Right ventricle myocardium inferior (tissue), 1 donor: ENCODE measurements at regions not wholly inside any gene's neighbourhood (a gene's known extent, or its start where the extent isn't known, plus 50 kb on each side); places are given as distances from the start of the nearest gene placed in this dataset.

Experiments used
- ATAC-seq: fragments of 200-7000 bp; cut with Tn5 transposase; one replicate; pipeline ENCODE4 v1.9.1; 2020; ENCODE audit warnings: mild to moderate bottlenecking, moderate library complexity
- DNase-seq: peaks from one replicate; pipeline ENCODE4 v3.0.0; 2021; ENCODE audit errors: missing footprints
- intact Hi-C: fragments of 100-400 bp; cut with DNase I; formaldehyde crosslinking; loops from one replicate; pipeline ENCODE4 v1.11.0; 2022
- donor health status: DM: no; HTN: yes; CAD: no; lungs with severe emphysema.

DNA sequence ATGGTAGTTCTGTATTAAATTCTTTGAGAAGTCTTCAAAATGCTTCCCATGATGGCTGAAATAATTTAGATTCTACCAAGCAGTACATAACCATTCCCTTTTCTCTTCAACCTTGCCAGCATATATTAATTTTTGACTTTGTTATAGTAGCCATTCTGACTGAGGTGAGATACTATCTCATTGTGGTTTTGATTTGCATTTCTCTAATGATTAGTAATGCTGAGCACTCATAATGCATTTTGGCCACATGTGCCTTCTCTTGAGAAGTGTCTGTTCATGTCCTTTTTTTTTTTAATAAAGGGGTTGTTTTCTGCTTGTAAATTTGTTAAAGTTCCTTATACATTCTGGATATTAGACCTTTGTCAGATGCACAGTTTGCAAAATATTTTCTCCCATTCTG lies 173.9 kb downstream of the CALCRL start:
- DNase-seq, result no peak
- ATAC-seq, result no peak
- intact Hi-C loops, result no loop called here

DNA sequence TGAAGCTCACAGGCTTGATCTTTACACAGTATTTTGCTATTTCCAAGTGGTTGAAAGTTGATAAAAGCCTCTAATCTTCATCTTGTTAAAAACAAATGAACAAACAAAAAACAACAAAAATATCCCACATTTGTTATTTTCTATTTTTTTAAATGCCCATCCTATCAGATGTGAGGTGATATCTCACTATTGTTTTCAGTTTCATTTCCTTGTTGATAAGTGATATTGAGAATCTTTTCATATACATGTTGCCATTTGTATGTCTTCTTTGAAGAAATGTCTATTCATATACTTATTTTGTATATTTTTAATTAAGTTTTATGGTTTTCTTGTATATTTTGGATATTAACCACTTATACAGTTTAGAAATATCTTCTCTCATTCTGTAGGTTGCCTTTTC lies 175.8 kb downstream of the CALCRL start:
- intact Hi-C loops, result no loop called here
- DNase-seq (no peak), ATAC-seq (no peak)

DNA sequence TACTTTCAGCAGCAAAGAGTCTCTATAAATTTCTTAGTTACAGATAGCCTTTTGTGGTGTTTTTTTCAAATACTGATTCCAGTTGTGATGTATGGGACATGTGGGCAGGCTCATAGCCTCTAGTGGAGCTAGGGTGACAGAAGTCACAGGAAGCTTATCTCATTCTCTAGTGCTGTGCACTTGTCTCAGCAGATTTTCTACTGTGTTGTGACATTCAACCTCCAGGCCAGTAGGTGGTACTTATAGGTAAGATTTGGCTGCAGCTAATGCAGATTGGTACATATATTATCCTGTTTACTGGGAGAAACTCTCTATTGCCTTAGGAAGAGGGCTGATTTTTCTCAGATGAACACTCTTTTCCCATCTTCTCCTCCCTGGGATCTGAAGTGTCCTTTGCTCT lies 176.2 kb downstream of the CALCRL start:
- DNase-seq (no peak), ATAC-seq (no peak)
- intact Hi-C loops, result no loop called here

DNA sequence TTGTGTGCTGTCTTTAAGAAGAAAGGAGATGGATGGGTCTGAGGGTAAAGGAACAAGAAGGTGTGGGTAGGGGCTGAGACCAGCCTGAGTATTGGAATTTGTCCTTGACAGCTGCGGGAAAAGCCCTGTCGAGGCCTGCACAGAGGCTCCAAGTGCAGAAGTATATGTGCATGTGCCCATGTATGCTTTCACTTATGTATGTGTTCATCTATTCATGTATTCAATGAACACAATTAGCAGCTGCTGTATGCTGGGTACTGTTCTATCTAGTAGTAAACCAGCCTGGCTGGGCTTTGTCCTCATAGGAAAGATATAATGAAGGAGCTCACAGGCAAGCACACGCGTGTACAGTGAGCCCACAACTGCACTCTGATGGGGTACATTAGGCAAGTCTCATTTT lies 181.4 kb downstream of the CALCRL start:
- no peak for ATAC-seq
- intact Hi-C loops, result no loop called here
- DNase-seq, result no peak

DNA sequence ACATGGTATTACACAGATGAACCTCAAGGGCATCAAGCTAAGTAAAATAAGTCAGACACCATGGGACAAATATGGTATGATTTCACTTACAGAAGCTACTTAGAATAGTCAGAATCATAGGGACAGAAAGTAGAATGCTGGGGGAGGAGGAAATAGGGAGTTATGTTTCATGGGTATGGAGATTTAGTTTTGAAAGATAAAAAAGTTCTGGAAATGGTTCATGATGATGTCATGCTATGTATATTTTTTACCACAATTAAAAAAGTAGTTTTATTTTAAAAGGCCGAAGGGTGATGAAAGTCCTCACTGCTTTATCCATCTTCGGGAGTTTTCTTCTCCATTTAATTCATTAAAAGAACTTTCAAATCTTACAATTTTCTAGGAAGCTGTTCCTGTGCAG lies 181.9 kb downstream of the CALCRL start:
- intact Hi-C loops, result no loop called here
- ATAC-seq (no peak), DNase-seq (no peak)

DNA sequence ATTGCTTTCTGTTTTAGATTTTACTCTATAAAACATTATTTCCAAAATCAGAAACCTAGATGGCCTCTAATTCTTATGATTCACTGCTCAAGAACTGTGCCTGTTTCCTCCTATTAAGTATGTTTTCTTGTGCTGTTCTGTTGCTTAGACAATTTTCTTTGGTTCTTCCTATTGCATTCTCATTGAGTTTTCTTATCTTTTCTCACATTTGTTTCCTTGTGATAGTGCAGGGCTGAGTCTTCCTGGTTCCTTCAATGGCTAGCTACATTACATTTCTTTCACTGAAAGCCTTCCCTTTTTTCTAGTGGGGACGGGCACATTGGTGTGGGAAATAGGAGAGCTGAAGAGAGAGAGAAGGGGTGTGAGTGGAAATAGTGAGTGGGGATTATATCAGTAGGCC lies 183.4 kb downstream of the CALCRL start:
- no peak for ATAC-seq
- no peak for DNase-seq
- intact Hi-C loops, result no loop called here

DNA sequence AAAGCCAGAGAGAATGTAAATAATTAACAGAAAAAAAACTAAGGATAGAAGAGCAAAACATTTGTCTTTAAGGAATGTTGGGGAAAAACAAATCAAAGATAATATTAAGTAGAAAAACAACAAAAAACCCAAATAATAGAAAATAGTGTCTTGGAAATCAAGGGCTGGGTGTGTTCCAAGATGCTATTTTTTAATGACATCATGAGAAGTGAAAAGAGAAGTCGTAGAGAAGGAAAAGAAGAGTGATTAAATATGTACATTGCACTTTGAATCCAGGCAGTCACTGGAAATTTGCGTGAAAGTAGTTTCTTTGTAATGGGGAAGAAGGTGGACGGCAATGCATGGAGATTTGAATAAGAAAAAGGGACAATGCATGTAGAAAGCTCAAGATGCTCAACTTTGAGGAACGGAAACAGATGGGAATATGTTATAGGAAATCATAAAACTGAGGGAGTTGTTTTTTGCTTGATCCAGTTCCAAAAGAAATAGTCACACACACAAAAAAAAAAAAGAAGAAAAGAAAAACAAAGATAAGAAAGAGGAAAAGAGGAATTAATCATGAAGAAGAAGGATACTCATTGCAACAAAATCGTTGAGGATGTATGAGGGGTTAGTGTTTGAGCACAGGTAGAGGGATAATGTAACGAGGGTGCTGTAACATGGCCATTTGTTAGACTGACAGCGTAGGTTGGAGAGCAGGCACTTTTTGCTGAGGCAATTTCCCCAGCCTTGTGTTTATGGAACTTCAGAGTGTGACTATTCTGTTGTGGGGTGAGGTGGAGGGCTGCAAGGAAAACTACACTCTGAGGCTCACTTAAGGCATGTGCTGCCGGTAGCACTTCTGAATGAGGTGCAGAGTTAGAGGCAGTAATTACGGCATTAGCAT lies 184.1 kb downstream of the CALCRL start:
- ATAC-seq (no peak), DNase-seq (no peak)
- intact Hi-C loops, result no loop called here

DNA sequence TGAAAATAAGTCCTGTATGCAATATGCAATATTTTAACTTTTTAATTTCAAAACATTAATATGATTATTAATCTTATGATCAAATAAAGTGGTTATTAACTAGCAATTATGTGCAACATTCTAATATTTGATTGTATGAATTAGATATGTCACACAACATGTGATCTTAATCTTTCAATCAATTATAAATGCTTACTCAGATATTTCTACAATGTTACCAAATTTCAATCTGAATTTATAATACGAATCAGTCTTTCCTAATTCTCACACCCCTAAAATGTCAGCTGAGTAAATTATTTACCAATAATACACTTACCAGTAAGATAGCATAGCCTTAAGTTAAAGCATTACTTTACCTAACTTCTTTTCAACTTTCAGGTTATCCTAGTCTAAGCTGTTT lies 186.3 kb downstream of the CALCRL start:
- intact Hi-C loops, result no loop called here
- ATAC-seq, result no peak
- DNase-seq, result no peak

DNA sequence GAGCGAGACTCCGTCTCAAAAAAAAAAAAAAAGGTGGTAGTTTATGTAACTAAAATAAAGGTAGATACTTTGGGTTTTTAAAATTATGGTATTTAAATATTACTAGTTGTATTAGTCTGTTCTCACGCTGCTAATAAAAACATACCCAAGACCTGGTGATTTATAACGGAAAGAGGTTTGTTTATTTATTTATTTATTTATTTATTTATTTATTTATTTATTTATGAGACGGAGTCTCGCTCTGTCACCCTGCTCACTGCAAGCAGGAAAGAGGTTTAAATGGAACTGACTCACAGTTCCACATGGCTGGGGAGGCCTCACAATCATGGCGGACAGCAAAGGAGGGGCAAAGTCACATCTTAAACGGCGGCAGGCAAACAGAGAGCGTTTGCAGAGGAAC lies 196.0 kb downstream of the CALCRL start:
- ATAC-seq (no peak), DNase-seq (no peak)
- intact Hi-C loops, result no loop called here

DNA sequence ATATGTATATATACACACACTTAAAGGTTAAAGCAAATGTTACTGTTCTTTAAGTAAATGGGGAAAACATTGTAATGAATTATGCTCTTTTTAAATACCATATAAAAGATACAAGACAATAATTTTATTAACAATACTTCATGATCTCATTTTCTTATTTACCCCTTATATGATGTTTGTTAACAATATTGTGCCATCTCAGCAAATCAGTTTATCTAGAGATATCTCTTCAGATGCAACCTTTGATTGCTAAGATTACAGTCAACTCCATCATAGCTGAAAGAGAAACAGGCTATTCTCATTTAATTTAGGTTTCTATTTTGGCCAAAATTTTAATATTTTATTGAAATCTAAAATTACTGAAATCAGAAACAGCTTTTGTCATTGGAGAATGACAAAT lies 197.9 kb downstream of the CALCRL start:
- DNase-seq (no peak), ATAC-seq (no peak)
- intact Hi-C loops, result no loop called here

DNA sequence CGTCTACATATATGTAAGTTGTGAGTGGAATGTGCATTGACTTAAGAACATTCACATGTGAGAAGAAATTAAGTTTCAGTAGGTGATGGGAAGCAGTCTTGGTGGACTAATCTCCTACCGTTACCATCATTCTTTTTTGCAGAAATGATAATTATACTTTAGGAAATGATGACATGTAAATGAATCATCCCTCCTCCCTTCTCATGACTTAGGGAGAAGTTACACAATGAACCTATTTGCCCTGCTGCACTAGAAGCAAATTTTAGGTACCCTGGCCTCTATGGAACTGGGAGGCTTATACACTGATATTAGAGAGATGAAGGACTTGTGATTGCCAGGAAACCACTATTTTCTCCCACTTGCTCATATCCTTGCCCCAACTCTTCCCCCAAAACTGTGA lies 214.2 kb downstream of the CALCRL start:
- ATAC-seq, result no peak
- intact Hi-C loops, result no loop called here
- no peak for DNase-seq

DNA sequence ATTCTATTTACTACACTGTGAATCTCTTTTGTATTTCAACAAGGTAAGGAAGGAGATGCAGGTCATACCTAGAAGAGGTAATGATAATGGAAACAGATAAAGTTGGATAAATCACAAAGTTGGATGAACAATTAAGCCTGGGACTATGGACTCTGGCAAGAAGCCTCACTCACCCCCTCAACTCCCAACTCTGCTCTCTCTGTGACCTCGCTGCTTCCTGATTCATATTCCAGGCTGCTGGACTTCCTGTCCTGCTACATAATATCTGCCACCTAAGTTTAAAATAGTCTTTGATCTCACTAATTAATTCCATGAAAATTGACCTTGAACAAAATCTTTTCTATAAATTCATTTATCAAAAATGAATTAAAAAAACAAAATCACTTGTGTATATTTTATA lies 215.3 kb downstream of the CALCRL start:
- intact Hi-C loops, result no loop called here

DNA sequence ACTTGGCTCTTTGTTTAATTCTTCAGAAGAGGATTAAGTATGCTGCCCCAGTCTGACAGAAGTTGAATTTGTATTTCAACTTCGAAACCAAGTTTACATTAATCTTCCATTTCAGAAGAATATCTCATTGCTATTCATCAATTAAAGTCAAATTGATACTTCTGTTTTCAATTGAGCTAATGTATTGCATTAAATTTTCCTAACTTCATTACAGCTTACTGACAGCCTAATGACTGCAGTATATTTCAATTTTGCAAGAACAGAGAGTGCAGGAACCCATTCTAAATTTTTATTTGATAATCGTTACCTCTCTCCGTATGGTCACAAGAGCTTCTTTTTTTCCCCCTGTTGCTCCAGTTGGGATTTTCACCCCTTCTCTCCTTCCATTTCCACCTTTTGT lies 218.0 kb downstream of the CALCRL start:
- DNase-seq (no peak), ATAC-seq (no peak)
- intact Hi-C loops, result no loop called here

More for the DNA sequence above, 215.3 kb downstream of the CALCRL start:
- DNase-seq (no peak), ATAC-seq (no peak)

DNA sequence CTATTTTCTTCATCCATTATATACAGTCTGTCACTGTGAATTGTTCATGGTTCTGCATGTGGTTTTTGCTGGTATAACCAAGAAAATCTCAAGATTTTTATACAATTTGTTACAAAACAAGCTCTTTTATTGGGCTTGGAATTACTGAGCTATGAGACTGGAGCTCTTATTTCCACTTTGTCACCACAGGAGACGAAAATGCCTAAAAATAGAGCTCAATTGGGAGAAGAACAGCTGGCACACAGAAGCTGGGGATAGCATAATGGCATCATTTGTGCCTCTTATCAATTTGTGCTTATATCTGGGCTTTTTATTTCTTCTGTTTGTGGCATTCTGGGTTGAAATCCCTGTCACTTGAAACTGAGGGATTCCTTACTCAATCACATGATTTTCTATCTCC lies 219.1 kb downstream of the CALCRL start:
- ATAC-seq, result no peak
- intact Hi-C loops, result no loop called here

DNA sequence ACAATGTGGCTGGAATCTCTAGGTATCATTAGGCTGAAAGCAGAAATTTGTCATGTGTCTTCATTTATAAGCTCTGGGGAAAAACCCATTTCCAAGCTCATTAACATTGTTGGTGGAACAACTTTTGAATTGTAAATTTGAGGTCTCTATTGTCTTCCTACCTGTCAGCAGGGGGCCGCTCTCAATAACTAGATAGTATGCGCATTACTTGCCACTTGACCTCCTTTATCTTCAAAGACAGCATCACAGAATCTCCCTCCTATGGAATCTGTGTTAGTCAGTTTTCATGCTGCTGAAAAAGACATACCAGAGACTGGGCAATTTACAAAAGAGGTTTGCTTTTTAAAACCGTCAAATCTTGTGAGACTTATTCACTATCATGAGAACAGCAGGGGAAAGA lies 223.1 kb downstream of the CALCRL start:
- intact Hi-C loops, result no loop called here
- no peak for DNase-seq
- no peak for ATAC-seq

More for the DNA sequence above, 219.1 kb downstream of the CALCRL start:
- no peak for DNase-seq

DNA sequence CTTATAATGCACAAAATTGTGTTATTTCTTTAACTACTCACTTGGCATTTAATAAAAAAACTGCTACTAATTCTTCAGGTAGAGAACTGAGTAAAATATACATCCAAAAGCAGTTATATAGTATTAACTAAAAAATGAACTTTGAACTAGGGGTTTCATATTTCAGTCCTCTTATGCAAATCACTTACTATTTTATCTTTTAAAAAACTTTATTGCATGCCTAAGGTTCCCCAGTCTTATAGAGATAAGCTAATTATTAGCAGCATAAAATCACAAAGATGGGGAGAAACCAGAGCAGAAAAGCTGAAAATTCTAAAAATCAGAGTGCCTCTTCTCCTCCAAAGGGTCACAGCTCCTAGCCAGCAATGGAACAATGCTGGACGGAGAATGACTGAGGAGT lies 228.0 kb downstream of the CALCRL start:
- intact Hi-C loops, result no loop called here
- DNase-seq (no peak), ATAC-seq (no peak)

DNA sequence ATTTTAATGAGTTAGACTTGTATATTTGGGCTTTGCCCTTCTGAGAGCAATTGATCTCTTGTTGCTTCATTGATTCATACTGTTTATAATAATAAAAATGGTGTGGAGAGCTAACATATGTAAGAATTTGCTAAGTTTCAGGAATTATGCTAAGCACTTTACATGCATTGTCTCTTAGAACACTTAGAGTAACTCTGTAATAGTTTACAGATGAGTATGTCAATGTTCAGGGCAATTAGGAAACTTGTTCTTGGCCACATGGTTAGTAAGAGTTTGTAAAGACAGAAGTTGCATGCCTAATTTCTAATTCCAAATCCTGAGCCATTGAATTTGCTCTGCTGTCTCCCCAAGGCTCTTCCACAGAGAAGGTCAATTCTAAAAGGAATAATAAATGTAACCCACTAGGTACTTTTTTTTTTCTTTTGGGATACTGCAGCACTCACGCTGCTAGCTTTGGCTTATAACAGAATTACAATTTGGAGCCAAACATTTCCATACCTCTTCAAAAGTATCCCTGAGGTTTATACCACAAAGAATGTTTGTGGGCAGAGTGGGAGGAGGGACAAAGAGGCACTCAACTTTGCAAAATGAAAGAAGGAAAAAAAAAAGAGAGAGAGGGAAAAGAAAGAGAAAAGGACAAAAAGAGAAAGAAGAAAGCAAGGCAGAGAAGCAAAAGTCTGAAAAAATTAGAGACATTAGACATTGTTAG lies 232.4 kb downstream of the CALCRL start:
- ATAC-seq (no peak), DNase-seq (no peak)
- intact Hi-C loops, result no loop called here

DNA sequence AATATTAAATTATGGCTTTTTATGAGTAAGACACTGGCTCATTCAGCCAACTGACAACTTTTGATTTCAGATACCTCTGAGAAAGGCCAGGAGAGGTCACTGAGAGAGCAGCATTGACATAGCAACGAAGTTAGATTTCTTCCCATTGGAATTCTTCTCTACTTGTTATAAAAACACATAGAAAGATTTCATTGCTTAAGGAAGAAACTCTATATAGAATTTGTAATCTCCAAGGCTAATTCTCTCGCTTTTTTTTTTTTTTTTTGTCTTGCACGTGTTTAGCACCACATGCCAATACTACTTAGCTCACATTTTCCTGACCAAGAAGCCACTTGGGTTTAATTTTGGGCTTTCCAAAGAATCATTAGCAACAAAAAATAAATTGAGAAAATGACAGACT lies 233.7 kb downstream of the CALCRL start:
- no peak for ATAC-seq
- intact Hi-C loops, result no loop called here

DNA sequence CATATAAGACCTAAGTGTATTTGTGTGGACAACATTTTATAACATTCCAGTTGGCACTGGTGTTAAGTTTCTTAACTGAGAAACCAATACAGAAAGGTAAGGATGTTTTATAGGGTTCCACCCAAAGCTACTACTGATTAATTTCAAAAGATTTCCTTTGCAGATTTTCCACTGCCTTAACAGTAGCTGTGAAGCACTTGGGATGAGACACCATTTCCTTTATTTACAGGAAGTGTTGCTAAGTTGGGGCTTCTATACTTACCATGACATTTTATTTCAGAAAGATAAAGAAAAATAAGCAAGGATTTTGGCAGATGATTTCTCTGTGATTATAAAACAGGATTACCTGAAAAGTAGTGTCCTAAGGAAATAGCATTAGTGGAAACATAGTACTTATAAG lies 234.3 kb downstream of the CALCRL start:
- DNase-seq (no peak), ATAC-seq (no peak)
- intact Hi-C loops, result no loop called here

More for the DNA sequence above, 233.7 kb downstream of the CALCRL start:
- no peak for DNase-seq

DNA sequence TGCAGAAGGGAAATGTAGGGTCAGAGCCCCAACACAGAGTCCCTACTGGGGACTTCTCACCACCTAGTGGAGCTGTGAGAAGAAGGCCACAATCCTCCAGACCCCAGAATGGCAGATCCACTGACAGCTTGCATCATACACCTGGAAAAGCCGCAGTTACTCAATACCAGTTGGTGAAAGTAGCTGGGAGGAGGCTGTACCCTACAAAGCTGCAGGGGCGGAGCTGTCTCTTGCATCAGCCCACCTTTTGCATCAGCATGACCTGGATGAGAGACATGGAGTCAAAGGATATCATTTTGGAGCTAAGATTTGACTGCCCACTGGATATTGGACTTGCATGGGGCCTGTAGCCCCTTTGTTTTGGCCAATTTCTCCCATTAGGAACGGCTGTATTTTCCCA lies 237.3 kb downstream of the CALCRL start:
- no peak for ATAC-seq
- no peak for DNase-seq
- intact Hi-C loops, result no loop called here
